Mucosa of descending colon (tissue), 3 donors: ENCODE measurements at regions not wholly inside any gene's neighbourhood (a gene's known extent, or its start where the extent isn't known, plus 50 kb on each side); places are given as distances from the start of the nearest gene placed in this dataset.

Experiments used
- ATAC-seq: fragments of 200-7000 bp; cut with Tn5 transposase; one replicate; pipeline ENCODE4 v1.9.1; 2020; ENCODE audit warnings: mild to moderate bottlenecking, moderate library complexity
- DNase-seq, 3 donors: peaks; one replicate each; pipeline ENCODE4 v3.0.0-alpha.2; 2020
- H3K36me3 ChIP-seq: fragments of 200-600 bp; one replicate; pipeline ENCODE4 v1.8.0; 2021; ENCODE audit warnings: low read depth, mild to moderate bottlenecking
- H3K4me1 ChIP-seq: fragments of 200-600 bp; one replicate; pipeline ENCODE4 v1.8.0; 2021; ENCODE audit warnings: low read depth, mild to moderate bottlenecking
- H3K4me3 ChIP-seq: fragments of 200-600 bp; one replicate; pipeline ENCODE4 v1.8.0; 2021; ENCODE audit warnings: mild to moderate bottlenecking
- H3K9me3 ChIP-seq: fragments of 200-600 bp; one replicate; pipeline ENCODE4 v1.8.0; 2021; ENCODE audit warnings: mild to moderate bottlenecking
- CTCF ChIP-seq: fragments of 200-600 bp; IDR thresholded peaks from one replicate; pipeline ENCODE4 v1.8.0; 2022; ENCODE audit warnings: antibody characterized with exemption, mild to moderate bottlenecking
- intact Hi-C, 2 donors: fragments of 100-400 bp; cut with DNase I in 1 of 2; cut with micrococcal nuclease in 1 of 2; formaldehyde crosslinking; loops; one replicate each; pipeline versions ENCODE4 v1.11.0 to v1.11.1; 2022; cut with DNase I, micrococcal nuclease
- donor health status: DM: no; HTN: no; CAD: no; lungs with moderate emphysema.
- donor health status: DM: no; HTN: no; CAD: no.
- donor health status: DM: no; HTN: yes; CAD: no.

- Histone ChIP-seq H3K4me3 (no peak overlapping the region), H3K36me3 (no peaks in the 10 kb centered on the region), H3K9me3 (no peaks in the 10 kb centered on the region), H3K4me1 (no peaks in the 10 kb centered on the region)
- DNase-seq (no peak), ATAC-seq (peak; percentile 35)
- intact Hi-C loops = no loop called here
- TF ChIP-seq CTCF = no peak
Observed at GRCh38 chr13:59259165-59260000, 904.3 kb downstream of the DIAPH3 start.

- ATAC-seq = no peak
- intact Hi-C loops = no loop called here
- Histone ChIP-seq H3K4me1 (no peaks in the 10 kb centered on the region), H3K36me3 (no peaks in the 10 kb centered on the region), H3K4me3 (no peak overlapping the region), H3K9me3 (no peaks in the 10 kb centered on the region)
- DNase-seq = no peak
- no peak for TF ChIP-seq CTCF
Observed at GRCh38 chr13:59261928-59262488, 901.7 kb downstream of the DIAPH3 start.

DNA sequence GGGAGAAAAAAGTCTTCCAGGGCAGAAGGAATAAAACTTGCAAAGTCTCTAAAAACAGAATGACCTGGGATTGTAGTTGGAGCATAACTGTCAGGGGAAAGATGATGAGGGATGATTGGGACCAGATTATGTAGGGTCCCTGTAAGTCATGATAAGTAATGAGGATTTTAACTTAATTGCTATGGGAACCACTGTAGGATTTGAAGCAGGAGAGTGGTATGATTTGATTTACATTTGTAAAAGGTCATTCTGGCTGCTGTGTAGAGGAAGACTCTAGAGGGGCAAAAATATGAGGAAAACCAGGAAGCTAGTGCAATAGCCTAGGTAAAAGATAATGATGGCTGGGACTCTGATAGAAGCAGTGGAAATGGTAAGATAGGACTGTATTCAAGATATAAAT, 900.2 kb downstream of the DIAPH3 start:
- no peaks in the 10 kb centered on the region for H3K9me3 ChIP-seq
- DNase-seq (no peak), ATAC-seq (no peak)
- no peak overlapping the region for H3K4me3 ChIP-seq
- intact Hi-C loops = no loop called here
- H3K4me1 ChIP-seq = no peaks in the 10 kb centered on the region
- TF ChIP-seq CTCF = no peak
- no peaks in the 10 kb centered on the region for H3K36me3 ChIP-seq

DNA sequence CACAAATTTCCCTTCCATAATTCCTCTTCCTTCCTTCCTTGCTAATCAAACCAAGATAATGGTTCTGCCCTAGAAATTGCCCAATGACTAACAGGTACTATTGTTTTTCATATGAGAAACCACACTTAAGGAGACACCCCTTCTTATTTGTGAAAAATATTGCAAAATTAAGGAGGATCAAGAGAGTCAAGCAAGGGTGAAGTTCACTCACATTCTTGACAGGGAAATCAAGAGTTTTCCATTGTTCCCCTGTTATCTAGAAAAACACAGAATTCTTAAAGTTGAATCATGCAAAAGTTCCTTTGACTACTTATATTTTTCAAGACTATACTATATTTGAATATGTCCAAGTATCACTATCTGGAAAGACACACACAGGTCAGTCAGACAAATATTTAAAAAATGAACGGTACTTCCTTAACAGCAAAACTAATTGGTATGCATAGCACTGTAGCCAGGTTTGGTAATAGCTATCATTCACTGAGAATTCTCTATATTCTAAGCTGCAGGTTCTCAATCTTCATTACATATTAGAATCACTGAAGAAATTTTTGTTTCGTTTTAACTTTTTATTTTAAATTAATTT, 897.2 kb downstream of the DIAPH3 start:
- Histone ChIP-seq H3K4me3 (no peak overlapping the region), H3K4me1 (no peaks in the 10 kb centered on the region), H3K36me3 (no peaks in the 10 kb centered on the region), H3K9me3 (no peaks in the 10 kb centered on the region)
- TF ChIP-seq CTCF = no peak
- ATAC-seq = no peak
- no peak for DNase-seq
- intact Hi-C loops = no loop called here

DNA sequence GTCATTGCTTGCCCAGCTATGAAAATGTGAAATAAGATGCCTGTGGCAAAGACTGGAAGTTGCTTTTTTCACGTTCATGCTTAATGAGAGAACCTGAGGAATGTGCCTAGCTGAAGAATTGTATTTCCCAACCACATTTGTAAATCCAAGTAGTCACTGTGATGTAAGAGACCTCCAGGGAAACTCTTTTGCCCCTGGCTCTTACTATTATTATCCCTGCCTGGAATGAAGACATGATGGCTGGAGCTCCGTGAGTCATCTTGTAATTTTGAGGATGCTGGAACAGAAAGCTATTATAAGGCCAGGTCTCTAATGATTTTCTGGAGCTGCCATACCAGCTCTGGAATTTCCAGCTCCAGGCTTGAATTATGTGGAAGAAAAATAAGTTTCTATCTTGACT, 894.3 kb downstream of the DIAPH3 start:
- Histone ChIP-seq H3K4me1 (no peaks in the 10 kb centered on the region), H3K36me3 (no peaks in the 10 kb centered on the region), H3K4me3 (no peak overlapping the region), H3K9me3 (no peaks in the 10 kb centered on the region)
- no peak for DNase-seq
- intact Hi-C loops = no loop called here
- ATAC-seq = no peak
- no peak for TF ChIP-seq CTCF
